ENCODE measurements at regions not wholly inside any gene's neighbourhood (a gene's known extent, or its start where the extent isn't known, plus 50 kb on each side); places are given as distances from the start of the nearest gene placed in this dataset.
"Not testable (repeated sequence)": the region's sequence is repeated elsewhere in the genome, so short reads cannot be mapped to it uniquely, and the experiment has no call there.

- no peak for DNase-seq
- H3K27ac Mint-ChIP-seq = no peak overlapping the region
- no peaks in the 10 kb centered on the region for H3K36me3 Mint-ChIP-seq (ENCODE audit: low read depth)
- no peaks in the 10 kb centered on the region for H3K4me1 Mint-ChIP-seq (ENCODE audit: low read depth)
- H3K4me3 Mint-ChIP-seq = no peak overlapping the region
- no peaks in the 10 kb centered on the region for H3K9me3 Mint-ChIP-seq
- H3K27me3 Mint-ChIP-seq = no peaks in the 10 kb centered on the region
Observed at GRCh38 chr9:30995956-30996738, 1388.3 kb upstream of the ACO1 start.

GRCh38 chr9:30996761-30997160 lies 1387.7 kb upstream of the ACO1 start:
- no peak for DNase-seq
- H3K4me1 Mint-ChIP-seq (ENCODE audit: low read depth) = no peaks in the 10 kb centered on the region
- H3K4me3 Mint-ChIP-seq = no peak overlapping the region
- no peaks in the 10 kb centered on the region for H3K27me3 Mint-ChIP-seq
- H3K9me3 Mint-ChIP-seq = peaks cover 3% of the 10 kb centered on the region
- H3K36me3 Mint-ChIP-seq (ENCODE audit: low read depth) = no peaks in the 10 kb centered on the region
- no peak overlapping the region for H3K27ac Mint-ChIP-seq

- Mint-ChIP-seq H3K9me3 (peaks cover 7% of the 10 kb centered on the region), H3K36me3 (ENCODE audit: low read depth) (no peaks in the 10 kb centered on the region), H3K4me1 (ENCODE audit: low read depth) (no peaks in the 10 kb centered on the region), H3K27ac (no peak overlapping the region), H3K27me3 (no peaks in the 10 kb centered on the region), H3K4me3 (no peak overlapping the region)
- no peak for DNase-seq
Observed at GRCh38 chr9:30997291-30997690, 1387.2 kb upstream of the ACO1 start.

- DNase-seq = no peak
- Mint-ChIP-seq H3K27ac (no peak overlapping the region), H3K4me1 (ENCODE audit: low read depth) (no peaks in the 10 kb centered on the region), H3K27me3 (no peaks in the 10 kb centered on the region), H3K36me3 (ENCODE audit: low read depth) (no peaks in the 10 kb centered on the region), H3K9me3 (peaks cover 15% of the 10 kb centered on the region), H3K4me3 (no peak overlapping the region)
Observed at GRCh38 chr9:31005086-31005665, 1379.3 kb upstream of the ACO1 start.

- H3K4me1 Mint-ChIP-seq (ENCODE audit: low read depth) = no peaks in the 10 kb centered on the region
- peaks cover 2% of the 10 kb centered on the region for H3K9me3 Mint-ChIP-seq
- H3K27ac Mint-ChIP-seq = no peak overlapping the region
- H3K27me3 Mint-ChIP-seq = no peaks in the 10 kb centered on the region
- no peak overlapping the region for H3K4me3 Mint-ChIP-seq
- no peaks in the 10 kb centered on the region for H3K36me3 Mint-ChIP-seq (ENCODE audit: low read depth)
- no peak for DNase-seq
Observed at GRCh38 chr9:31013371-31013770, 1371.1 kb upstream of the ACO1 start.

GRCh38 chr9:31023847-31024246 lies 1360.6 kb upstream of the ACO1 start:
- no peaks in the 10 kb centered on the region for H3K9me3 Mint-ChIP-seq
- DNase-seq = no peak
- no peak overlapping the region for H3K4me3 Mint-ChIP-seq
- no peak overlapping the region for H3K27ac Mint-ChIP-seq
- no peaks in the 10 kb centered on the region for H3K4me1 Mint-ChIP-seq (ENCODE audit: low read depth)
- H3K36me3 Mint-ChIP-seq (ENCODE audit: low read depth) = no peaks in the 10 kb centered on the region
- no peaks in the 10 kb centered on the region for H3K27me3 Mint-ChIP-seq

GRCh38 chr9:31027678-31028077 lies 1356.8 kb upstream of the ACO1 start:
- no peak for DNase-seq
- no peak overlapping the region for H3K4me3 Mint-ChIP-seq
- no peaks in the 10 kb centered on the region for H3K9me3 Mint-ChIP-seq
- no peak overlapping the region for H3K27ac Mint-ChIP-seq
- H3K4me1 Mint-ChIP-seq (ENCODE audit: low read depth) = peaks cover 11% of the 10 kb centered on the region
- no peaks in the 10 kb centered on the region for H3K36me3 Mint-ChIP-seq (ENCODE audit: low read depth)
- H3K27me3 Mint-ChIP-seq = no peaks in the 10 kb centered on the region

GRCh38 chr9:31028137-31028536 lies 1356.3 kb upstream of the ACO1 start:
- DNase-seq = no peak
- Mint-ChIP-seq H3K36me3 (ENCODE audit: low read depth) (no peaks in the 10 kb centered on the region), H3K4me3 (no peak overlapping the region), H3K27me3 (no peaks in the 10 kb centered on the region), H3K27ac (no peak overlapping the region), H3K4me1 (ENCODE audit: low read depth) (peaks cover 11% of the 10 kb centered on the region), H3K9me3 (no peaks in the 10 kb centered on the region)

GRCh38 chr9:31030741-31031202 lies 1353.7 kb upstream of the ACO1 start:
- H3K4me1 Mint-ChIP-seq (ENCODE audit: low read depth) = peaks cover 12% of the 10 kb centered on the region
- no peak overlapping the region for H3K4me3 Mint-ChIP-seq
- no peak overlapping the region for H3K27ac Mint-ChIP-seq
- H3K36me3 Mint-ChIP-seq (ENCODE audit: low read depth) = no peaks in the 10 kb centered on the region
- no peak for DNase-seq
- H3K9me3 Mint-ChIP-seq = no peaks in the 10 kb centered on the region
- no peaks in the 10 kb centered on the region for H3K27me3 Mint-ChIP-seq

GRCh38 chr9:31032206-31032605 lies 1352.2 kb upstream of the ACO1 start:
- no peaks in the 10 kb centered on the region for H3K27me3 Mint-ChIP-seq

GRCh38 chr9:31034311-31034710 lies 1350.1 kb upstream of the ACO1 start:
- Mint-ChIP-seq H3K36me3 (ENCODE audit: low read depth) (no peaks in the 10 kb centered on the region), H3K9me3 (no peaks in the 10 kb centered on the region), H3K4me1 (ENCODE audit: low read depth) (peaks cover 12% of the 10 kb centered on the region), H3K4me3 (no peak overlapping the region), H3K27ac (no peak overlapping the region), H3K27me3 (peaks cover 4% of the 10 kb centered on the region)
- no peak for DNase-seq

More at GRCh38 chr9:31032206-31032605, 1352.2 kb upstream of the ACO1 start:
- H3K36me3 Mint-ChIP-seq (ENCODE audit: low read depth) = no peaks in the 10 kb centered on the region
- no peak for DNase-seq
- no peaks in the 10 kb centered on the region for H3K9me3 Mint-ChIP-seq
- H3K4me3 Mint-ChIP-seq = no peak overlapping the region
- peaks cover 12% of the 10 kb centered on the region for H3K4me1 Mint-ChIP-seq (ENCODE audit: low read depth)
- no peak overlapping the region for H3K27ac Mint-ChIP-seq

- Mint-ChIP-seq H3K9me3 (no peaks in the 10 kb centered on the region), H3K4me1 (ENCODE audit: low read depth) (no peaks in the 10 kb centered on the region), H3K27ac (no peak overlapping the region), H3K36me3 (ENCODE audit: low read depth) (no peaks in the 10 kb centered on the region), H3K27me3 (peaks cover 4% of the 10 kb centered on the region), H3K4me3 (no peak overlapping the region)
- no peak for DNase-seq
Observed at GRCh38 chr9:31040564-31040963, 1343.9 kb upstream of the ACO1 start.

- no peak for DNase-seq
- Mint-ChIP-seq H3K27me3 (no peaks in the 10 kb centered on the region), H3K4me3 (no peak overlapping the region), H3K4me1 (ENCODE audit: low read depth) (no peaks in the 10 kb centered on the region), H3K27ac (no peak overlapping the region), H3K36me3 (ENCODE audit: low read depth) (no peaks in the 10 kb centered on the region), H3K9me3 (no peaks in the 10 kb centered on the region)
Observed at GRCh38 chr9:31045810-31046209, 1338.6 kb upstream of the ACO1 start.

GRCh38 chr9:31061592-31061991 lies 1322.9 kb upstream of the ACO1 start:
- H3K27ac Mint-ChIP-seq; H3K36me3 Mint-ChIP-seq (ENCODE audit: low read depth); H3K9me3 Mint-ChIP-seq; H3K4me1 Mint-ChIP-seq (ENCODE audit: low read depth); DNase-seq; H3K4me3 Mint-ChIP-seq; H3K27me3 Mint-ChIP-seq: not testable (repeated sequence)

- no peak overlapping the region for H3K27ac Mint-ChIP-seq
- H3K4me1 Mint-ChIP-seq (ENCODE audit: low read depth) = no peaks in the 10 kb centered on the region
- no peak for DNase-seq
- no peaks in the 10 kb centered on the region for H3K36me3 Mint-ChIP-seq (ENCODE audit: low read depth)
- peaks cover 5% of the 10 kb centered on the region for H3K27me3 Mint-ChIP-seq
- no peak overlapping the region for H3K4me3 Mint-ChIP-seq
- peaks cover 3% of the 10 kb centered on the region for H3K9me3 Mint-ChIP-seq
Observed at GRCh38 chr9:31065691-31066090, 1318.8 kb upstream of the ACO1 start.

Measured in activated T-cell treated with anti-CD3 and anti-CD28 coated beads, Interleukin-2, amount 50 U/mL, for 24 hours (primary cell).